Colonic mucosa (tissue), 4 donors: ENCODE measurements at regions not wholly inside any gene's neighbourhood (a gene's known extent, or its start where the extent isn't known, plus 50 kb on each side); places are given as distances from the start of the nearest gene placed in this dataset.

Source experiments
- DNase-seq: peaks from one replicate; pipeline ENCODE4 v3.0.0-alpha.2; 2020
- H3K27ac ChIP-seq: fragments of 200-600 bp; one replicate; pipeline ENCODE4 v1.8.0; 2021
- H3K27me3 ChIP-seq: fragments of 200-600 bp; one replicate; pipeline ENCODE4 v1.8.0; 2021
- H3K36me3 ChIP-seq: fragments of 200-600 bp; one replicate; pipeline ENCODE4 v1.8.0; 2021
- H3K4me1 ChIP-seq: fragments of 200-600 bp; one replicate; pipeline ENCODE4 v1.8.0; 2021; ENCODE audit warnings: mild to moderate bottlenecking
- H3K4me3 ChIP-seq: fragments of 200-600 bp; one replicate; pipeline ENCODE4 v1.8.0; 2021
- H3K9ac ChIP-seq, 2 donors: one replicate each; pipeline ENCODE4 v1.7.0; 2013; ENCODE audit warnings: control low read depth in 2 of 2, low read depth in 2 of 2, low read length in 2 of 2
- H3K9me3 ChIP-seq: fragments of 200-600 bp; one replicate; pipeline ENCODE4 v1.8.0; 2021
- intact Hi-C: fragments of 100-400 bp; cut with DNase I; formaldehyde crosslinking; loops from one replicate; pipeline ENCODE4 v1.14.1; 2022
- TF ChIP-seq, protein P1 (sequence below): fragments of 200-600 bp; IDR thresholded peaks from one replicate; pipeline ENCODE4 v1.8.0; 2022; ENCODE audit warnings: antibody characterized with exemption, mild to moderate bottlenecking
- donor health status: healthy.
- donor health status: DM: no; HTN: no; CAD: no.
- donor health status: DM: no; HTN: no; CAD: no.

DNA sequence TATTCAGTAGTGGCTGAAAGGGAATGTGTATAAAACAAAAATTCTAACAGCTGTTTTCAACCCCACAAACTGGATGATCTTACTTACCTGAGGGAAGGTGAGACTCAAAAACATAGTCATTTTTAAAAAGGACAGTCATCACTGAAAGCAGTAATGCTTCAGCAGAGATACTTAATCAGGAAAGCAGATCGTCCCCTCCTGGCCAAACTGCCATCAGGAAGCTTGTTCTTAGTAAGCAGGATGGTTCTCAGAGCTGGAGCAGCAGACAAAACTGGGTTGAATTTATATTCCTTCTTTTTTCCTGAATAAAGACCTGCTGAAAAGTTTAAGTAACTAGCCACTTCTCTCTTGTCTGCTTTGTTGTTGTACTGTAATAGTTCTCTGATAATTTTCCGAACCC is 1156.5 kb downstream of the OLFM4 start:
- Histone ChIP-seq H3K36me3 (no peaks in the 10 kb centered on the region), H3K9ac (no peak overlapping the region), H3K4me3 (no peak overlapping the region), H3K27me3 (no peaks in the 10 kb centered on the region), H3K4me1 (no peaks in the 10 kb centered on the region), H3K9me3 (no peaks in the 10 kb centered on the region), H3K27ac (no peak overlapping the region)
- DNase-seq = no peak
- TF ChIP-seq, protein P1, sequence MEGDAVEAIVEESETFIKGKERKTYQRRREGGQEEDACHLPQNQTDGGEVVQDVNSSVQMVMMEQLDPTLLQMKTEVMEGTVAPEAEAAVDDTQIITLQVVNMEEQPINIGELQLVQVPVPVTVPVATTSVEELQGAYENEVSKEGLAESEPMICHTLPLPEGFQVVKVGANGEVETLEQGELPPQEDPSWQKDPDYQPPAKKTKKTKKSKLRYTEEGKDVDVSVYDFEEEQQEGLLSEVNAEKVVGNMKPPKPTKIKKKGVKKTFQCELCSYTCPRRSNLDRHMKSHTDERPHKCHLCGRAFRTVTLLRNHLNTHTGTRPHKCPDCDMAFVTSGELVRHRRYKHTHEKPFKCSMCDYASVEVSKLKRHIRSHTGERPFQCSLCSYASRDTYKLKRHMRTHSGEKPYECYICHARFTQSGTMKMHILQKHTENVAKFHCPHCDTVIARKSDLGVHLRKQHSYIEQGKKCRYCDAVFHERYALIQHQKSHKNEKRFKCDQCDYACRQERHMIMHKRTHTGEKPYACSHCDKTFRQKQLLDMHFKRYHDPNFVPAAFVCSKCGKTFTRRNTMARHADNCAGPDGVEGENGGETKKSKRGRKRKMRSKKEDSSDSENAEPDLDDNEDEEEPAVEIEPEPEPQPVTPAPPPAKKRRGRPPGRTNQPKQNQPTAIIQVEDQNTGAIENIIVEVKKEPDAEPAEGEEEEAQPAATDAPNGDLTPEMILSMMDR = no peak
- intact Hi-C loops = no loop called here

DNA sequence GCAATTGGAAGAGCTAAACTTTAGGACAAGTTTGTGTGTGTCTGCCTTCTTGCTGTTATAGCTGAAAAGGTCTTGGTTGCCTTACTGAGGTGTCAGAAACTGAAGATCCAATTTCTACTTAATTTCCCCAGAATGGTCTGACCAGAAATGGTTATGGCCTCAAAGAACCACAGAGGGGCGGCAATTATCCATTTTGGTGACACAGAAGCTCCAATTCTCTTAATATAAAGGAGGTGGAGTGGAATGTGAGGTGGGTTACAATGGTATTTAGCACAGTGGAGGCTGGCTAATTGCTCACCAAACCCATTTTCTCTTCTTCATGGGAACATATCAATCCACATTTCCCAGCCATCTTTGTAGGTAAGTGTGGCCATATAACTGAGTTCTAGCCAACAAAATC is 1157.2 kb downstream of the OLFM4 start:
- intact Hi-C loops = no loop called here
- no peak for DNase-seq
- no peaks in the 10 kb centered on the region for H3K36me3 ChIP-seq
- H3K27me3 ChIP-seq = no peaks in the 10 kb centered on the region
- H3K4me1 ChIP-seq = no peaks in the 10 kb centered on the region
- H3K9me3 ChIP-seq = no peaks in the 10 kb centered on the region
- H3K27ac ChIP-seq = no peak overlapping the region
- no peak overlapping the region for H3K9ac ChIP-seq
- TF ChIP-seq, protein P1 = no peak
- no peak overlapping the region for H3K4me3 ChIP-seq

DNA sequence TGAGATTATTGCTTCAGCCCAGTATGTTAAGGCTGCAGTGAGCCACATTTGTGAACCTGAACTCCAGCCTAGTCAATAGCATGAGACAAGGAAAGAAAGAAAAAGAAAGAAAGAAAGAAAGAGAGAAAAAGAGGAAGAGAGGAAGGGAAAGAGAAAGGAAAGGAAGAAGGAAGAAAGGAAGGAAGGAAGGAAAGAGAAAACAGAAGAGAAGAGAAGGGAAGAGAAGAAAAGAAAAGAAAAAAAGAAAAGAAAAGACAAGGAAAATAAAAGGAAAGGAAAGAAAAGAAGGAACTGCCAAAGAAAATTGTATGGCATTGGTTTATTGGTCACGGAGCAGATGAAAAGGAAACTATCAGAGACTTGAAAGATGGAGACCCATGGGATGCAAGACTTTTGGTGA is 1158.8 kb downstream of the OLFM4 start:
- no peak for DNase-seq
- intact Hi-C loops = no loop called here
- Histone ChIP-seq H3K9ac (no peak overlapping the region), H3K4me1 (no peaks in the 10 kb centered on the region), H3K27ac (no peak overlapping the region), H3K4me3 (no peak overlapping the region), H3K9me3 (no peaks in the 10 kb centered on the region), H3K27me3 (no peaks in the 10 kb centered on the region), H3K36me3 (no peaks in the 10 kb centered on the region)
- TF ChIP-seq, protein P1 = no peak

DNA sequence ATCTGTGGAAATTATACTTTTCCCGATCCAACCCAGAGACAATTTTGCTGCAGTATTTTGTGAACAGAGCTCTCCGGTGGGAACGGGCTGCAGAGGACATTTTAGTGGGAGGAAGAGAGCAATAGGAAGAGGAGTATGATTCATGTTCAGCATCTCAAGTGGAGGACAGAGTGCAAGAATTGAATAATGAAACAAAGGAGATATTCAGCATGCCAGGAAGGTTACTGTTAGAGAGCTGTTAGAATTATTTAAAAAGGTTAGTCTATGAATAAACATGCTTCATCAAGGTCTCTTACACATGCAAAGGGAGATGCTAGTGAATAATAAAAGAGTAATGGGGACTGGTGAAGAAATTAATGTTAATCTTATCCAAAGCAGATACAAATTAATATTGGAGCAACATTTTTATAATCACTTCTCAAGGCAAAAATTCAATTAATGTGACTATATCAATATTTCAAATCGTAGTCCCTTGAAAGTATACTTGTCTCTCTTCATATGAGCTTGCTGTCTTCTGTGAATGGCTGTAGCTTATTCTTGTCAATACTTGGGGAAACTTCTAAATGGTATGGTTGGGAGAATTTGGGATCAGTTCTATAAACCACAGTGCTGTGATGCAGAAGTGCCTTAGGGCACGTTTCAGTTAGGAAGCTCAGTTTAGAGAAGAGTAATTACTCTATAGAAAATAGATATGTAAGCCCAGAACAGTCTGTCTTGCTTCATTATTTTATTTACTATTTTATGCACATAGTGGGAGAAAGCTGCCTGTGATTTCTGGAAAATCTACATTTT is 1165.8 kb downstream of the OLFM4 start:
- H3K9me3 ChIP-seq = no peaks in the 10 kb centered on the region
- intact Hi-C loops = no loop called here

DNA sequence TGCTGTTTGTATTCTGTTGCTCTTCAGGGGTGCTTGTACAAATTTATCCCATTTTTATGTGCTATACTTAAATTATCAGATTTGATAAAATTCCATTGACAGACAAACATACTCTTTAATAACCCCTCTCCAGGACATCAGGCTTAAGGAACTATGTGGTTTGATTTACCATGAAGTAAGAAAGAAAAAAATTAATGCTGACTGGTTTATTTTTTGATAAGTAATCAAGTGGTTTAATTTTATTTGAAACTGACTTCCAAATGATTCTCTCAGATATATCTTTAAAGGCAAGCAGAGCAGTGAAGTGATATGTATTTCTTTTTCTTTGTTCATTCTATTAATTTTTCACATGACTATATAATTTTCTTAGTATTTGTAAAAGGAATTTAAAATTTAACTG is 1168.1 kb downstream of the OLFM4 start:
- intact Hi-C loops = no loop called here

More for the DNA sequence above, 1165.8 kb downstream of the OLFM4 start:
- Histone ChIP-seq H3K36me3 (no peaks in the 10 kb centered on the region), H3K27ac (no peak overlapping the region), H3K4me3 (no peak overlapping the region), H3K4me1 (no peaks in the 10 kb centered on the region), H3K9ac (no peak overlapping the region), H3K27me3 (no peaks in the 10 kb centered on the region)
- DNase-seq = no peak
- TF ChIP-seq, protein P1 = no peak

More for the DNA sequence above, 1168.1 kb downstream of the OLFM4 start:
- H3K27me3 ChIP-seq = no peaks in the 10 kb centered on the region
- H3K4me1 ChIP-seq = no peaks in the 10 kb centered on the region
- no peaks in the 10 kb centered on the region for H3K36me3 ChIP-seq
- DNase-seq = no peak
- no peak overlapping the region for H3K27ac ChIP-seq
- TF ChIP-seq, protein P1 = no peak
- H3K9ac ChIP-seq = no peak overlapping the region
- no peak overlapping the region for H3K4me3 ChIP-seq
- no peaks in the 10 kb centered on the region for H3K9me3 ChIP-seq
